NCI-H1105 (cell line): ENCODE measurements at regions not wholly inside any gene's neighbourhood (a gene's known extent, or its start where the extent isn't known, plus 50 kb on each side); places are given as distances from the start of the nearest gene placed in this dataset.

Source experiments
- DNase-seq: peaks from one replicate; lab custom pipeline; 2025; lab: John Stamatoyannopoulos, UW

DNA sequence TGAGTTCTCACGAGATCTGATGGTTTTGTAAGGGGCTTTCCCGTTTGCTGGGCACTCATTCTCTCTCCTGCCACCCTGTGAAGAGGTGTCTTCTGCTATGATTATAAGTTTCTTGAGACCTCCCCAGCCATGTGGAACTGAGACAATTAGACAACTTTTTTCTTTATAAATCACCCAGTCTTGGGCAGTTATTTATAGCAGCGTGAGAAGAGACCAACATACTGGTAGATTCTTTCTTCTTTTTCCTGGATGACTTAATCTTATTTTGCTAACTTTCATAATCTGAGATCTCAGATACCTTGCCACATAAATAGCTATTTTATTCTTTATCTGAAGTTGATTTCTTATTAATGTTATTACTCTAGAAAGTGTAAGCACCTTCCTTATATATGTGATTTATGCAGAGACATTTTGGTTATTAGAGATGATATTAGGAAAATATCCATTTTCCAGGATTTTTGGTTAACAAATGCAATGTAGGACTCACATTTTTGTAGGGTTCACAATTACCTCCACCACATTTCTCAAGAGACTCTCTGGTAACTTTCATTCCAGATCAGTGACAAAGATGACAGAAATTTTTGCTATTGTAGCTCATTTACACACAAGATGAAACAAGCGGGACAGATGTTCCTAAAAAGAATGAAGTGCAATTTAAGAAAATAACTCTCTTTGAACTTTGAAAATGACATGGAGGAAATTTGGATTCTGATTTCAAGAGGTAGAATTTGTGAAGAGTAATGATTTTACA lies 97.9 kb upstream of the RND3 start:
- no peak for DNase-seq

- no peak for DNase-seq
Observed at GRCh38 chr2:150584081-150584480, 96.6 kb upstream of the RND3 start.

DNA sequence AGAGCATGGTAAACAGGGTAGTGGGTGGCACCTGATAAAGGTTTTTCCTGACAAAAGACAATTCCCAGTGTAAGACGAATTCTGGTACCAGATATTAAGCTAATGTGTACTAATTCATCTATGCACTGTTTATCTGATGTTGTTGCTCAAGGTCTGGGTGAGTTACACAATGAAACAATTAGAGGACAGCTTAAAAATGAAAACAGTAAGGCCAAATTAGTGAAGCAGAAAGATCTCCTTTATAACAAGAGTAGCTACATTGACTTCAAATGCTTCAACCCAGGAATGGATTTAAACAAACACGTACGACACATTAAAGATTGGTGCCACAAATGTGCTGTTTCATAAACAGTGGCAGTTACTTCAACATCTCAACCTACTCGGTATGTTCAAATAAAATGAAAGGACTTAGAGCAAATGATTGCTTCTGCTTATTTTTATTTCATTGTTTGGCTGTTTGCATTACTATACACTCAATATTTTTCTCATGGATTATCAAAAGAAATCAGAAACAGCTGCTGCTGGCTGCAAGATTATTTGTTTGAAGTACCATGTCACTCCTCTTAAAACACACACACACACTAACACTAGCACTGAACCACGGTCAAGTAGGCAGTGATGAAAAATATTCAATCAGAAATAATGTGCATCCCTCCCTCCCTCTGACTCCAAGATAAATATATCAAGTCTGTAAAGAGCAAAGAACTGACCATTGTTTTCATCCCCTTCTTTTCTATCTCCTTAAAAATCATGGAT lies 94.4 kb upstream of the RND3 start:
- DNase-seq: no peak

DNA sequence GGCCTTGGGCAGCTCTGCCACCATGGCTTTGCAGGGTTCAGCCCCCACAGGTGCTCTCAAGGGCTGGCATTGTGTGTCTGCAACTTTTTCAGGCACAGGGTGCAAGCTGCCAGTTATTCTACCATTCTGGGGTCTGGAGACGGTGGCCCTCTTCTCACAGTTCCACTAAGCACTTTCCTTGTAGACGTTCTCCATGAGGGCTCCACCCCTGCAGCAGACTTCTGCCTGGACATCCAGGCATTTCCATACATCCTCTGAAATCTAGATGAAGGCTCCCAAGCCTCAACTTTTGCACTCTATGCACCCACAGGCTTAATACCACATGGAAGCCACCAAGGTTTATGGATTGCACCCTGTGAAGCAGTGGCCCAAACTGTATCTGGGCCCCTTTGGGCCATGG lies 91.0 kb upstream of the RND3 start:
- DNase-seq: no peak

DNA sequence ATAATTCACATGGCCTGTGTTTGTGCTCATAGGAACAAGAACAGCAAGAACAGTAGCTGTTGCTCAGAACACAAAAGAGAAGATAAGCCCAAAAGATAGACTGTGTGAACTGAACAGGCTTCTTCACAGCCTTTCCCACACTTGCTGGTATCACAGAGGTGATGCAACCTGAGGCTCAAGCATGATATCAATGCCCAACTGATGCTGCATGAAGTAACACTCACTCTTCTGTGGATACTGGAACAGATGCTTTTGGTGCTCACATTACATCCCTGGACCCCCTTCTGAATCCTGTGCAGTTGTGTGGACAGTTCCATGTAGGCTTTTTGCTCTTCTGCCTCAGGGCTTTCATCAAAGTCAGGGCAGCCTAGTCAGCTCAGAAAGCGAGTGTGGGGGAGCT lies 88.4 kb upstream of the RND3 start:
- no peak for DNase-seq

- no peak for DNase-seq
Observed at GRCh38 chr2:150572961-150573395, 85.5 kb upstream of the RND3 start.

- DNase-seq: no peak
Observed at GRCh38 chr2:150572194-150572766, 84.8 kb upstream of the RND3 start.

DNA sequence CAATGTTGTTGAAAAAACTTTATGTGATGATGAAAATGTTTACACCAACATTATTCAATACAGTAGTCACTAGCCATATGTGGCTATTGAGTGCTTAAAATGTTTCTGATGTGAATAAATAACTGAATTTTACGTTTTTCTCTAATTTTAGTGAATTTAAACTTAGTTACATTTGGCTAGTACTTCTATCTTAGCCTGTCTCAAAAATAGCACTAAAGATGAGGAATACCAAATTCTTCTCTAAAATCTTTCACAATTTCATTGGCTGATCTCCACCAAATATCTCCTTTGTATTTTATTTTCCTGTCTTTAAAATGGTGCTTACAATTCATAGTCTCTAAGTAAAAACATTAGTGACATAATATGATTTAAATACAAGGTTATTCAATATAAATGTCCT lies 83.7 kb upstream of the RND3 start:
- DNase-seq: no peak

DNA sequence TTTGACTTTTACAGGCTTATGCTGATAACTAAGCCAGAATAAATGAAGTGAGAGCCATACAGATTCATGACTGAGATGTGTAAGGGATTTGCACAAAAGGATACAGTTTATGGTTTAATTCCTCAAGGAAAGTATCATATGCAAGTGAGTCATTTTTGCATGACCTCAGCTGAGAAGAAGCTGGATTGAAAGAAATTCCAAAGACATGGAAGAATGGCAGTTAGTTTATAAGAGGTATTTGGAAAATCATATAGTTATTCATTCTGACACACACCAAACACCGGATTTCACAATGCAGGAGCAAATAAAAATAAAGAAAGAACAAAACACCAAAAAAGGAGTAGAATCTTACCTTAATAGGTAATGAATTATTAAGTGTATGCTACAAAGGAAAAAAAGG lies 83.2 kb upstream of the RND3 start:
- no peak for DNase-seq

- no peak for DNase-seq
Observed at GRCh38 chr2:150569761-150570160, 82.3 kb upstream of the RND3 start.

DNA sequence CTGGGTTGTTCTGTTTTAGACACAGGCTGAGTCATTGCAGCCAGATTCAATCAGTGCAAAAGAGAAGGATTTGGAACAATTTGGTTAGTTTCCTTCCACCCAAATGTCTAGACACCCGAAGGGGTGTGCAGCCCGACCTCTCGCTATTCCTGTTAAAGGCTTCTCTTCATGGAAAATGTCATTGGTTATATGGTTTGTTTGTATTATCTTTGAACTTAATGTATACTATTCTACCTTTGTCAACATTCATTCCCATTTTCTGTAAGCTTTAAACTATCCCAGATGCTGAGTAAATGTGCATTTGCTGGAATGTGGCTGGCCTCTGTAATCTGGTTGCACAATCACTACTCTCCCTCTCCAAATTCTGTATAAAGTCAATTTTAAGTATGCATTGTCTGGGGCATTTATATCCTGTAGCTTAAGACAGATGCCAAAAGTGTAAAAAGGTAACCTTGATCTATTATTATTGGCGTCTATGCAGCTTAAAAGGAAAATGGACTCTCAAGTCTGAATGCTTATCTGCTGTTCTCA lies 80.4 kb upstream of the RND3 start:
- DNase-seq: no peak

GRCh38 chr2:150566289-150566688 lies 78.8 kb upstream of the RND3 start:
- DNase-seq: no peak

GRCh38 chr2:150561076-150561475 lies 73.6 kb upstream of the RND3 start:
- no peak for DNase-seq

- no peak for DNase-seq
Observed at GRCh38 chr2:150557020-150557600, 69.6 kb upstream of the RND3 start.

DNA sequence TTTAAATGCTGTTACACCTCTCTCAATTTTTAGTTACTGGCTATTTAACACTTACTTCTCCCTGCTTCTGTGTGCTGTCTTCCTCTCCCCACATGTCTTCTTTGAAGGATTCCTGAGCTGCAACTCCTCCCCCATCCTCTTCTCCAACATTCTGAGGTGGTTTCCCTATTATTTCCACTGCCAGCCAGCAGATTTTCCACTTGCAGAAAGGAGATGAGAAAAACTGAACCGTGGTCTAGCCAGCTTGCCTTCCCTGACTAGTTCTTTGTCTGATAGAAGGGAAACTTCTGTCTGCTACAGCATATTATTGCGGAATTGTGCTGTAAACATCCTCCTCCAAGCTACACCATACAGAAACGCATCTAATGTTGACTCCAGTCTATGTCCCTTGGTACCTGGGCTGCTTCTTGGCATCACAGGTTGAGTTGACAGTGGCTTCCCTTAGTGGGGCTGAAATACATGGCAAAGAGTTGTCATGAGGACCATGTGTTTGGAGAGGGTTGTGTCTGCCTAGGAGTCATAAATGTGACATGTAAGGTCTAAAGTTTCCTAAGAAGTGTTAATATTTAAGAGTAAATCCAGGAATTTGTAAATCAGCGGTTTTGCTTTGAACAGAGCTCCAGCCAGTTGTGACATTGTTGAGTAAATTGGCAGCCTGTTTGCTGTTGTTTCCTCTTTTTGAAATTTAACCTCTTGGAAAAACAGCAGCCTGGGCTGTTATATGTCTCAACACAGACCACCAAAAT lies 68.3 kb upstream of the RND3 start:
- DNase-seq: no peak

GRCh38 chr2:150554046-150554445 lies 66.6 kb upstream of the RND3 start:
- DNase-seq: no peak

DNA sequence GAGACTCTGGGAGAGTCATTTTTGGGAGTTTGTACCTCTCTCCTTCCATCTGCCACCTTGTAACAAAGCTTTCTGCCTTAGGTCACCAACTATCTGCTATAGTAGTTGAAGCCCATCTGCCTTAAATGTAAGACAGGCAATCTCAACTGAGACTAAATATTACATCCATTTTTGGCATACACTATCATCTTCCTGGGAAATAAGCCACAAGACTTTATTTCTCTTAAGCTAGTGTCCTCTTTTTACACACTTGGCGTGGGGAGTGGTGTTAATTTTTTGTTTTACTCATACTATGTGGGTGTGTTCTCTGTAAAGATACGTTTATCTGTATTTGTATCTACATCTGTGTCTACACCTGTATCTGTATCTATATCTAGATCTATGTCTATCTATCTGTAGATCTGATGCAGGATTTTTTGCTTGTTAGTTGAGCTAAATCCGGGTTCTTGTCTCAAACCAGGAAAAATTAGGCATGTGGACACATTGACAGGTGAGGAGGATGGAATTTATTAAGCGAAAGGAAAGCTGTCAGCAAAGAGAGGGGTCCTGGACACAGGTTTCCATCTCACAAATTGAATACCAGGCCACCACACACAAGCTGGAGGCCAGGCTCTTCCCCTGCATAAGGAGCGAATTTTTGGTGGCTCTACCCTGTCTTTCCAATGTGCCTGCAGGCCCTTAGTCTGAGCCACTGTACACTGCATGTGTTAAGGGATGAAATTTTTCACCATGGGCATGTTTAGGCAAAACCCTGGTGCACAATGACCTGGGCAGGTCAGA lies 64.8 kb upstream of the RND3 start:
- DNase-seq: no peak

- DNase-seq: peak; percentile 5
Observed at GRCh38 chr2:150549381-150549780, 61.9 kb upstream of the RND3 start.

GRCh38 chr2:150548527-150548926 lies 61.1 kb upstream of the RND3 start:
- peak; percentile 9 for DNase-seq

- DNase-seq: no peak
Observed at GRCh38 chr2:150545916-150546315, 58.4 kb upstream of the RND3 start.

DNA sequence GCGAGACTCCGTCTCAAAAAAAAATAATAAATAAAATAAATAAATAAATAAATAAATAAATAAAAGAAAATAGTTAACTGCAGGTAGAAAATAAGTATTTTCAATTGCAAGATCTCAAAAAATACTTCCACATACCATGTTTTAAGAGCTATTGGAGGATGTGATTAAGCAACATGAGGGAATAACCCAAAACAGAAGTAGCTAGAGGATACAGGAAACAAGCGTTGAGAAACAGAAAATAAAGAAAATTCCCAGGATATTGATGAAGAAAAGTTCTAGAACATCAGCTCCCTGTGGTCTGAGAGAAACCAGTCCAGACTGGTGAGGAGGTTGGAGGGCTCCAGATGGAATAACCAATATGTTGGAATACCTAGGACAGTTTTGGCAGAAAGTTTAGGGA lies 57.3 kb upstream of the RND3 start:
- DNase-seq: no peak
